ENCODE measurements at regions not wholly inside any gene's neighbourhood (a gene's known extent, or its start where the extent isn't known, plus 50 kb on each side); places are given as distances from the start of the nearest gene placed in this dataset.
"Not testable (repeated sequence)": the region's sequence is repeated elsewhere in the genome, so short reads cannot be mapped to it uniquely, and the experiment has no call there.

DNA sequence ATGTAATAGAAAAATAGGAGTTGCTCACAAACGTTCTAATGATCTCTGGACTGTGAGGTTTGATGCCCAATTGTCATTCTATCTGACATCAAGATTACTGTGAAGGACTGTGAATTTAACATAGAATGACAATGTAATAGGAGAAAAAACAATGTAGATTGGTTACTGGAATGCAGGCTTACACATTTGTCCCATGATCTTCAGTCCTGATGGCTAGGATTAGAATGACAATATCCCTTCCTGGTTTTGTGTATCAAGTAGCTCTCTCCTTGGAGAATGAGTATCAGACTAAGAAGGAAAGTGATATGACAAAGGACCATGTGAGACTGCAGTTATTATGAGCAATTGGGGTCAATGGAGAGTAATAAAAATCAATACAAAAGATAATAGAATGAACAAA lies 862.2 kb upstream of the C9orf72 start:
- intact Hi-C loops (cut with micrococcal nuclease), result no loop called here

DNA sequence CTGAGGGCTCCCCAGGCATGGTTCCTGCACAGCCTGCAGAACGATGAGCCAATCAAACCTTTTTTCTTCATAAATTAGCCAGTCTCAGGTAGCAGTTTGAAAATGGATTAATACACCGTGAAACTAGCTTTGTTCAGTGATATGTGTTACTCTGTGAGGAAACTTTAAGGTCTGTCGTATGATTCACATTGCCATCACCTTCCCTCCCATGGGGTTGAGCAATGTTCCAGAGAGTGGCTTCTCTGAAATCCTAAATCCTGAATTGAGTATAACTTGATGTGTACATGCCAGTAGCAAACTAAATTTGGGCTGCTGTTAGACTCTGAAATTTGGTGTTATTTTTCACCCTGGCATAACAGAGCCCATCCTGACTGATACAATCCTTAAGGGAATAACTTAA lies 866.4 kb upstream of the C9orf72 start:
- intact Hi-C loops (cut with micrococcal nuclease), result no loop called here

GRCh38 chr9:28443461-28443860 lies 870.2 kb upstream of the C9orf72 start:
- intact Hi-C loops (cut with micrococcal nuclease), result no loop called here

- intact Hi-C loops (cut with micrococcal nuclease), result no loop called here
Observed at GRCh38 chr9:28444637-28445036, 871.4 kb upstream of the C9orf72 start.

DNA sequence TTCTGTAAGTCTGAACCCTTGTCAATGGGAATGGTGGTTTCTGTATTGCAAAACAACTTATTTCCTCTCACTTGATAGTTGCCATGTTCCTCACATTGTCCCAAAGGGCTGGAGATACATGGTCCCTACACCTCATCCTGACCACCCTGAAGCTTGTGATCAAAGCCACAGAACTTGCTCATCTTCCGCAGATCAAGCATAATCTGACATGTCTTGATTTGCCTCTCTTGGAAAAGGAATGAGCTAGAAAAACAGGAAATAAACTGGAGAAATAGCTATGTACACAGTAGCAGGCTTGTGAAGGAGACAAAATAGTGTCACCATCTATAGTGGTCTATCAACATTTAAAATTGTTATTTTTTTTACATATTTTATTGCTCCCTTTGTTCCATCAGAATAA lies 871.9 kb upstream of the C9orf72 start:
- intact Hi-C loops (cut with micrococcal nuclease), result no loop called here

DNA sequence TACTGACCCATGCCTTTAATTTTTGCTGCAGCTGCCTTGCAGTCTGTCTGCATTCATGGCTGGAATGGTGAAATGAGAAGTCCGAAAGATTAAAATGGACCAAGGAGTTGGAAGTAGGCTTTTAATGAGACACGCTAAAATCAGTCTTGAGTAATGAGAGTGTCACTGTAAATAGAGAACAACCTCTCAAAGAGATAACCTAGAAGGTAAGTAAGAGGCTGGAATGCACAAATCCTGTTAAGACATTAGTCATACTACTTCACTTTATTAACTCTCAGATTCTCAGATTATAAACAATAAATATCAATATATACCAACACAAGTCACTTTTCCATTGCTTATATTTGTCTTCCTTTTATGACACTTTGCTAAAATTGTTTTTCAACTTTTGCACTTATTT lies 880.6 kb upstream of the C9orf72 start:
- intact Hi-C loops (cut with micrococcal nuclease), result no loop called here

- intact Hi-C loops (cut with micrococcal nuclease), result no loop called here
Observed at GRCh38 chr9:28456861-28457260, 883.6 kb upstream of the C9orf72 start.

GRCh38 chr9:28464481-28465216 lies 891.4 kb upstream of the C9orf72 start:
- intact Hi-C loops (cut with micrococcal nuclease), result no loop called here

- intact Hi-C loops (cut with micrococcal nuclease), result no loop called here
Observed at GRCh38 chr9:28471261-28471660, 898.0 kb upstream of the C9orf72 start.

- intact Hi-C loops (cut with micrococcal nuclease), result no loop called here
Observed at GRCh38 chr9:28487561-28487960, 914.3 kb upstream of the C9orf72 start.

GRCh38 chr9:28491121-28491520 lies 917.8 kb upstream of the C9orf72 start:
- intact Hi-C loops (cut with micrococcal nuclease), result no loop called here

DNA sequence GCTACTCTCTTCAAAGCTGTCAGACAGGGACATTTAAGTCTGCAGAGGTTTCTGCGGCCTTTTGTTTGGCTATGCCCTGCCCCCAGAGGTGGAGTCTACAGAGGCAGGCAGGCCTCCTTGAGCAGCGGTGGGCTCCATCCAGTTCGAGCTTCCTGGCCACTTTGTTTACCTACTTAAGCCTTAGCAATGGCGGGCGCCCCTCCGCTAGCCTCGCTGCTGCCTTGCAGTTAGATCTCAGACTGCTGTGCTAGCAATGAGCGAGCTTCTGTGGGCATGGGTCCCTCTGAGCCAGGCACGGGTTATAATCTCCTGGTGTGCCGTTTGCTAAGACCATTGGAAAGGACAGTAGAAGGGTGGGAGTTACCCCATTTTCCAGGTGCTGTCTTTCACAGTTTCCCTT lies 924.9 kb upstream of the C9orf72 start:
- intact Hi-C loops (cut with micrococcal nuclease), result not testable (repeated sequence)

GRCh38 chr9:28502189-28502588 lies 928.9 kb upstream of the C9orf72 start:
- intact Hi-C loops (cut with micrococcal nuclease), result no loop called here

GRCh38 chr9:28502741-28503140 lies 929.5 kb upstream of the C9orf72 start:
- intact Hi-C loops (cut with micrococcal nuclease), result no loop called here

- intact Hi-C loops (cut with micrococcal nuclease), result no loop called here
Observed at GRCh38 chr9:28503573-28503972, 930.3 kb upstream of the C9orf72 start.

- intact Hi-C loops (cut with micrococcal nuclease), result no loop called here
Observed at GRCh38 chr9:28518439-28518838, 945.2 kb upstream of the C9orf72 start.

GRCh38 chr9:28524309-28524708 lies 951.0 kb upstream of the C9orf72 start:
- intact Hi-C loops (cut with micrococcal nuclease), result not testable (repeated sequence)

DNA sequence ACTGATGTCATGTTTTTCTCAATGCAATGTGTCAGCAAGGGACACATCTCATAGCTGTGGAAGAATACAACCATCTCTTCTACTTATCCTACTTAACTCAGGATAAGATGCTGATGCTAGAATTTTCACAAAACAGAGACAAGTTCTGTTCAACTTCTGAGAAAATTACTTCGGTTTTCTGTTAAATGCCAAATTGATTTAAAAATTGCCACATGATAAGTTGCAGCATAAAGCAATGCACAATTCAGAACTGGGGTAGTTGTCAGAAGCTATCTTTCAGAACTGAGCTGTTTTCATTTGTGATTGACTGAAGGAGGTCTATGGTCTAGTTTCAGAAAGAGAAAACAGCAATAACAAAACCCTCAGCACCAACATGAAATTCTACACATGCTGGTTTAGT lies 954.8 kb upstream of the C9orf72 start:
- intact Hi-C loops (cut with micrococcal nuclease), result no loop called here

GRCh38 chr9:28538132-28538531 lies 964.9 kb upstream of the C9orf72 start:
- intact Hi-C loops (cut with micrococcal nuclease), result no loop called here

DNA sequence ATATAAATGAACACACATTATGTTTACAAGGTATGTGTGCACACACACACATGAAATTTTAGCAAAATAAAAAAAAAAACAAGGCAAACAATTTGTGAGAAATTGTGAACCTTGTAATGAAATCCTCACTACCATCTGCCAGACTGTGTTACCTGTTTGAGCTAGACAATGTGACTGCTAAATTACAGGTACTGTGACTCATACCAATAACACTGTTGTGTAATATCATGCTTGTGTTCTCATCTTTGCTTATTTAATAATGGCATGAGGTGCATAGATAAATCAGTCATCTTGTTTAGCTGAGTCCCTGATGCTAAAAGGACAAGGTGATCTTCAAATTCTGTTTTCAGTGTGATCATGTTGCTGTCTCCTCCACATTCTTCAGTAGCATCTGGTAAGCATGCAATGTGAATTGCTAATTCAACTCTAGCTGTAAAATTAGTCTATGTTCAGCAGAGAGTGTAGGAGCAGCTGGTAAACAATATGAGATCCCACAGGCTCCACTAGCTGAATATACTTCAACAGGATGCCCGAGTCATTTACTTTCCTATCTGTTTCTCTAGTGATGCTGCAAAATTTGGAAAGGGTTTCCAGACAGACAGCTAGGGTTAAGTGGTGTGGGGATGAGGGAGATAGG lies 966.3 kb upstream of the C9orf72 start:
- intact Hi-C loops (cut with micrococcal nuclease), result loop anchor here (10.0 kb wide), 1 partner anchor 65 kb away; no protein-coding TSS in a partner anchor

GRCh38 chr9:28542928-28543327 lies 969.6 kb upstream of the C9orf72 start:
- intact Hi-C loops (cut with micrococcal nuclease), result loop anchor here (10.0 kb wide), 1 partner anchor 62 kb away; no protein-coding TSS in a partner anchor

DNA sequence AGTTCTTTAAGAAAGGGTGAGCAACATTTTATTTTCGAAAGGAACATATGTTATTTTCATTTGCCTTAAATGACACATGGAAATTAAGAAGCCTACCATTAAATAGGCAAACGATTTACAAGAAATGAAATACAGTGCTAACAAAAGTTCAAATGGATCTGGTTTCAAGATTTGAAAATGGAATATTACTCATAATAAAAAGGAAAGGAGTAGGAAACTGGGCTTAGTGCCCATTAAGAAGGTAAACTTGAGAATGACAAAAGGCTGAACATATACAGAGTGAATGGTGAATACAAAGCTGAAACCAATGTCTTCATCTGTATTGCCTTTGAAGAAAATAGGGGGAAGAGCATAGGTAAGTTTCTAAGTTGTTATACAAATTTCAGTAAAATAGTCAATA lies 974.2 kb upstream of the C9orf72 start:
- intact Hi-C loops (cut with micrococcal nuclease), result loop anchor here (10.0 kb wide), 1 partner anchor 57 kb away; no protein-coding TSS in a partner anchor

Measured in T-helper 2 cell treated with Interferon-gamma antibody and Interleukin-4, amounts not matched to agents 100 ng/mL and 5 ng/mL, for 36 hours (primary cell).